IMR-90 (cell line): ENCODE measurements at regions not wholly inside any gene's neighbourhood (a gene's known extent, or its start where the extent isn't known, plus 50 kb on each side); places are given as distances from the start of the nearest gene placed in this dataset.

Experiments
- ATAC-seq: fragments of 200-7000 bp; cut with Tn5 transposase; 2 replicates; pipeline ENCODE4 v1.9.1; 2020; ENCODE audit warnings: low read depth, mild to moderate bottlenecking, moderate library complexity
- BruUV-seq: library from RNA; stranded (reverse); fragments of 400-500 nt; replicated peaks from 2 replicates; lab custom pipeline; 2021; lab: Mats Ljungman, UMichigan
- CTCF ChIA-PET: fragments of 300-600 bp; formaldehyde crosslinking; extraction: SDS; loops from one replicate; lab custom pipeline; 2021; ENCODE audit warnings: antibody characterized with exemption; lab: Yijun Ruan, JAX
- POLR2A ChIA-PET: fragments of 300-600 bp; sonication (Branson Sonifier 250); formaldehyde crosslinking; loops from one replicate; lab custom pipeline; 2022; ENCODE audit warnings: antibody characterized with exemption; ENCODE audit not compliant: unreplicated experiment; lab: Charles Lee
- DNase-seq: peaks from one replicate; pipeline ENCODE4 v3.0.0; 2013
- H2AFZ ChIP-seq: replicated peaks from 2 replicates; pipeline ENCODE3; 2013; ENCODE audit warnings: low read length, mild to moderate bottlenecking; ENCODE audit not compliant: poor library complexity
- H2AK5ac ChIP-seq: 2 replicates; pipeline ENCODE4 v1.6.1; 2013; ENCODE audit warnings: low read depth, low read length, inconsistent platforms
- H2AK9ac ChIP-seq: replicated peaks from 2 replicates; pipeline ENCODE3; 2013; ENCODE audit warnings: mild to moderate bottlenecking, low read depth, low read length, moderate library complexity; ENCODE audit not compliant: poor library complexity
- H2BK120ac ChIP-seq: 2 replicates; pipeline ENCODE4 v1.6.1; 2013; ENCODE audit warnings: low read depth, low read length, inconsistent platforms
- H2BK15ac ChIP-seq: 3 replicates; pipeline ENCODE4 v1.6.1; 2013; ENCODE audit warnings: low read depth, low read length, inconsistent platforms
- H2BK20ac ChIP-seq: 2 replicates; pipeline ENCODE4 v1.6.1; 2013; ENCODE audit warnings: low read depth, mild to moderate bottlenecking, inconsistent platforms, low read length, moderate library complexity
- H2BK5ac ChIP-seq: 2 replicates; pipeline ENCODE4 v1.6.1; 2013; ENCODE audit warnings: mild to moderate bottlenecking, low read depth, low read length, inconsistent platforms; ENCODE audit not compliant: poor library complexity, severe bottlenecking
- H3K14ac ChIP-seq: replicated peaks from 2 replicates; pipeline ENCODE4 v1.6.1; 2013; ENCODE audit warnings: low read depth, low read length, inconsistent platforms
- H3K18ac ChIP-seq: 2 replicates; pipeline ENCODE4 v1.6.1; 2013; ENCODE audit warnings: low read depth, low read length, control low read depth
- H3K23ac ChIP-seq: 2 replicates; pipeline ENCODE4 v1.6.1; 2013; ENCODE audit warnings: low read depth, low read length, inconsistent platforms
- H3K27ac ChIP-seq: 2 replicates; pipeline ENCODE4 v1.5.1; 2013; ENCODE audit warnings: mild to moderate bottlenecking, control low read depth, low read length; ENCODE audit not compliant: insufficient read depth
- H3K27me3 ChIP-seq: 2 replicates; pipeline ENCODE4 v1.6.1; 2013; ENCODE audit warnings: low read length; ENCODE audit not compliant: control insufficient read depth, insufficient read depth
- H3K36me3 ChIP-seq: 2 replicates; pipeline ENCODE4 v1.6.1; 2013; ENCODE audit warnings: low read length, mixed read lengths; ENCODE audit not compliant: control insufficient read depth, insufficient read depth
- H3K4ac ChIP-seq: 2 replicates; pipeline ENCODE4 v1.6.1; 2013; ENCODE audit warnings: low read depth, low read length, inconsistent platforms
- H3K4me1 ChIP-seq: 2 replicates; pipeline ENCODE4 v1.6.1; 2013; ENCODE audit warnings: low read length, mixed read lengths; ENCODE audit not compliant: control insufficient read depth, insufficient read depth
- H3K4me2 ChIP-seq: 2 replicates; pipeline ENCODE4 v1.6.1; 2013; ENCODE audit warnings: low read depth, mild to moderate bottlenecking, control low read depth, low read length, moderate library complexity
- H3K4me3 ChIP-seq: 2 replicates; pipeline ENCODE4 v1.5.1; 2013; ENCODE audit warnings: low read depth, mild to moderate bottlenecking, control low read depth, low read length, moderate library complexity; ENCODE audit not compliant: insufficient read depth
- H3K56ac ChIP-seq: 2 replicates; pipeline ENCODE4 v1.6.1; 2013; ENCODE audit warnings: low read length, inconsistent platforms; ENCODE audit not compliant: insufficient read depth; ENCODE audit errors: extremely low read depth
- H3K79me1 ChIP-seq, 2 experiments: 2 replicates each; pipeline ENCODE4 v1.6.1; 2013; ENCODE audit warnings: low read length in 2 of 2, inconsistent platforms in 1 of 2, low read depth in 1 of 2
- H3K9ac ChIP-seq: 2 replicates; pipeline ENCODE4 v1.6.1; 2013; ENCODE audit warnings: low read depth, low read length, control low read depth
- H3K9me1 ChIP-seq: 2 replicates; pipeline ENCODE4 v1.6.1; 2013; ENCODE audit warnings: low read length, inconsistent platforms; ENCODE audit not compliant: insufficient read depth
- H3K9me3 ChIP-seq: 2 replicates; pipeline ENCODE4 v1.6.1; 2013; ENCODE audit warnings: low read length; ENCODE audit not compliant: control insufficient read depth, insufficient read depth
- H4K20me1 ChIP-seq: 2 replicates; pipeline ENCODE4 v1.6.1; 2013; ENCODE audit warnings: low read length, inconsistent platforms; ENCODE audit not compliant: insufficient read depth
- H4K5ac ChIP-seq: 2 replicates; pipeline ENCODE4 v1.6.1; 2013; ENCODE audit warnings: mild to moderate bottlenecking, low read depth, low read length, control low read depth
- H4K8ac ChIP-seq, 2 experiments: 2 replicates each; pipeline ENCODE4 v1.6.1; 2013; ENCODE audit warnings: low read depth in 2 of 2, low read length in 2 of 2, control low read depth in 1 of 2, inconsistent platforms in 1 of 2
- H4K91ac ChIP-seq: 2 replicates; pipeline ENCODE4 v1.6.1; 2013; ENCODE audit warnings: low read depth, low read length, inconsistent platforms; ENCODE audit not compliant: insufficient read depth
- BHLHE40 ChIP-seq: fragments of 150-350 bp; IDR thresholded peaks from 2 replicates; pipeline ENCODE4 v1.6.1; 2016; ENCODE audit warnings: mild to moderate bottlenecking, low read depth, low read length
- CEBPB ChIP-seq: IDR thresholded peaks from 2 replicates; pipeline ENCODE4 v1.6.1; 2012; ENCODE audit warnings: low read depth, low read length, improper control_type of control experiment
- CHD1 ChIP-seq: IDR thresholded peaks from 2 replicates; pipeline ENCODE4 v1.6.1; 2012; ENCODE audit warnings: low read depth, low read length, improper control_type of control experiment
- CTCF ChIP-seq: conservative IDR thresholded peaks from 2 replicates; pipeline ENCODE4 v1.5.1; 2012; ENCODE audit warnings: mild to moderate bottlenecking, low read depth, low read length, improper control_type of control experiment
- FOS ChIP-seq: fragments of 150-350 bp; IDR thresholded peaks from 2 replicates; pipeline ENCODE4 v1.6.1; 2016; ENCODE audit warnings: low read depth, low read length
- MAFK ChIP-seq: IDR thresholded peaks from 2 replicates; pipeline ENCODE4 v1.6.1; 2012; ENCODE audit warnings: low read depth, low read length, improper control_type of control experiment
- MAZ ChIP-seq: IDR thresholded peaks from 2 replicates; pipeline ENCODE4 v1.6.1; 2012; ENCODE audit warnings: low read depth, mild to moderate bottlenecking, low read length, improper control_type of control experiment, moderate library complexity, borderline replicate concordance
- MXI1 ChIP-seq: IDR thresholded peaks from 2 replicates; pipeline ENCODE4 v1.6.1; 2012; ENCODE audit warnings: low read depth, mild to moderate bottlenecking, low read length, moderate library complexity, borderline replicate concordance
- NFE2L2 ChIP-seq: fragments of 150-350 bp; IDR thresholded peaks from 2 replicates; pipeline ENCODE4 v1.6.1; 2016; ENCODE audit warnings: low read depth, mild to moderate bottlenecking, low read length
- POLR2A ChIP-seq: IDR thresholded peaks from 2 replicates; pipeline ENCODE4 v1.6.1; 2012; ENCODE audit warnings: mild to moderate bottlenecking, low read depth, low read length
- RAD21 ChIP-seq: IDR thresholded peaks from 2 replicates; pipeline ENCODE4 v1.6.1; 2012; ENCODE audit warnings: low read length, improper control_type of control experiment
- RCOR1 ChIP-seq: IDR thresholded peaks from 2 replicates; pipeline ENCODE4 v1.6.1; 2012; ENCODE audit warnings: mild to moderate bottlenecking, low read length, improper control_type of control experiment; ENCODE audit not compliant: insufficient replicate concordance
- RFX5 ChIP-seq: IDR thresholded peaks from 2 replicates; pipeline ENCODE4 v1.8.0; 2012; ENCODE audit warnings: low read depth, mild to moderate bottlenecking, low read length, moderate library complexity
- SMC3 ChIP-seq: fragments of 150-350 bp; IDR thresholded peaks from 2 replicates; pipeline ENCODE4 v1.6.1; 2016; ENCODE audit warnings: low read depth, mild to moderate bottlenecking, antibody characterized with exemption, low read length, moderate library complexity
- WGBS, 2 experiments: methylation state at CpG; one replicate each; pipeline versions ENCODE4 v1.1.5 to v1.1.7; 2013; ENCODE audit warnings: missing lambda C conversion rate in 2 of 2; ENCODE audit not compliant: insufficient read length in 1 of 2; ENCODE audit errors: extremely low coverage in 2 of 2; 5-methylcytosine and 5-hydroxymethylcytosine counted together
- dilution Hi-C: fragments of 300-500 bp; cut with HindIII; formaldehyde crosslinking; loops from one replicate; pipeline ENCODE4 v1.14.3; 2018; ENCODE audit warnings: low sequenced_read_pairs; ENCODE audit not compliant: unreplicated experiment
- in situ Hi-C: fragments of 300-500 bp; cut with MboI; formaldehyde crosslinking; loops from 3 replicates; pipeline ENCODE4 v1.14.3; 2019; ENCODE audit warnings: low sequenced_read_pairs, inconsistent platforms, mixed read lengths
- intact Hi-C: fragments of 100-400 bp; cut with micrococcal nuclease; formaldehyde crosslinking; loops from 2 replicates; pipeline ENCODE4 v1.10.0; 2022
- TF ChIP-seq, protein P1 (sequence below): fragments of 150-350 bp; IDR thresholded peaks from 2 replicates; pipeline ENCODE4 v1.6.1; 2017; ENCODE audit warnings: mild to moderate bottlenecking, antibody characterized with exemption, low read length, low read depth
- TF ChIP-seq, protein P2 (sequence below): fragments of 150-350 bp; IDR thresholded peaks from 2 replicates; pipeline ENCODE4 v1.6.1; 2016; ENCODE audit warnings: low read depth, mild to moderate bottlenecking, low read length, moderate library complexity, borderline replicate concordance

DNA sequence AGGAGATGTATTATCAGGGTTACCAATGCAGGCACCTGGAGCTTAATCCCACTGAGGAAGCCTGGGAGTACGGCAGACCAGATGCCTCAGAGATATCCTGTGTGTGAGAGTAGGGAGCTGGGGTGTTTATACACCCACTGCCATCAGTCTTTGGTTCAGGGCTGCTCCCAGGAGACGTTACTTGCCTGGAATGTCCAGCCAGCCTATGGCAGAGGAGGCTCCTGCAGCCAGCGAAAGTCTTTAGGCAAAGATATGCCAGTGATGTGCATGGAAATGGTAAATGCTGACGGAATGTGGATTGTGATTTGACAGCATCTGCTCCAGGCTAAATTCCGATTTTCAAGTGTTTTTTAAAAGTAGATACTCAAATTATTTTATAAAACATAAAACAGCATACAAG is 282.0 kb downstream of the BTBD3 start:
- Histone ChIP-seq H3K9ac (no peak overlapping the region), H3K14ac (no peak overlapping the region), H3K9me3 (no peaks in the 10 kb centered on the region), H2BK5ac (no peak overlapping the region), H2BK20ac (no peak overlapping the region), H2BK15ac (no peak overlapping the region), H3K9me1 (no peaks in the 10 kb centered on the region), H3K27ac (no peak overlapping the region), H3K36me3 (no peaks in the 10 kb centered on the region), H3K27me3 (no peaks in the 10 kb centered on the region; the same call in 1 of the 2 replicates), H2AFZ (no peak overlapping the region), H3K56ac (no peak overlapping the region), H3K23ac (no peak overlapping the region), H2AK5ac (no peak overlapping the region), H3K4ac (no peak overlapping the region), H3K4me3 (no peak overlapping the region), H3K79me1 (no peaks in the 10 kb centered on the region), H4K8ac (no peak overlapping the region), H3K4me2 (no peak overlapping the region), H3K4me1 (no peaks in the 10 kb centered on the region), H2AK9ac (no peak overlapping the region), H4K5ac (no peak overlapping the region), H4K20me1 (no peaks in the 10 kb centered on the region), H4K91ac (no peak overlapping the region), H3K18ac (no peak overlapping the region), H2BK120ac (no peak overlapping the region)
- TF ChIP-seq CEBPB (no peak), RFX5 (no peak), MXI1 (no peak), POLR2A (no peak), BHLHE40 (no peak), NFE2L2 (no peak), MAFK (no peak), CTCF (no peak), RAD21 (no peak), CHD1 (no peak), SMC3 (no peak), FOS (no peak), RCOR1 (no peak), MAZ (no peak)
- TF ChIP-seq, protein P1, sequence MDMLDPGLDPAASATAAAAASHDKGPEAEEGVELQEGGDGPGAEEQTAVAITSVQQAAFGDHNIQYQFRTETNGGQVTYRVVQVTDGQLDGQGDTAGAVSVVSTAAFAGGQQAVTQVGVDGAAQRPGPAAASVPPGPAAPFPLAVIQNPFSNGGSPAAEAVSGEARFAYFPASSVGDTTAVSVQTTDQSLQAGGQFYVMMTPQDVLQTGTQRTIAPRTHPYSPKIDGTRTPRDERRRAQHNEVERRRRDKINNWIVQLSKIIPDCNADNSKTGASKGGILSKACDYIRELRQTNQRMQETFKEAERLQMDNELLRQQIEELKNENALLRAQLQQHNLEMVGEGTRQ: no peak
- TF ChIP-seq, protein P2, sequence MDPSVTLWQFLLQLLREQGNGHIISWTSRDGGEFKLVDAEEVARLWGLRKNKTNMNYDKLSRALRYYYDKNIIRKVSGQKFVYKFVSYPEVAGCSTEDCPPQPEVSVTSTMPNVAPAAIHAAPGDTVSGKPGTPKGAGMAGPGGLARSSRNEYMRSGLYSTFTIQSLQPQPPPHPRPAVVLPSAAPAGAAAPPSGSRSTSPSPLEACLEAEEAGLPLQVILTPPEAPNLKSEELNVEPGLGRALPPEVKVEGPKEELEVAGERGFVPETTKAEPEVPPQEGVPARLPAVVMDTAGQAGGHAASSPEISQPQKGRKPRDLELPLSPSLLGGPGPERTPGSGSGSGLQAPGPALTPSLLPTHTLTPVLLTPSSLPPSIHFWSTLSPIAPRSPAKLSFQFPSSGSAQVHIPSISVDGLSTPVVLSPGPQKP: no peak
- CTCF ChIA-PET: no interaction called here
- ATAC-seq: no peak
- intact Hi-C loops (loop anchor here (10.0 kb wide), 2 partner anchors 295 to 615 kb away; no protein-coding TSS in a partner anchor), in situ Hi-C loops (no loop called here), dilution Hi-C loops (no loop called here)
- POLR2A ChIA-PET: no interaction called here
- no peak for DNase-seq
- WGBS, 2 experiments: no CpG with 5 or more reads among the region's 5 CpGs
- BruUV-seq: no TSS peak
